ENCODE measurements at regions not wholly inside any gene's neighbourhood (a gene's known extent, or its start where the extent isn't known, plus 50 kb on each side); places are given as distances from the start of the nearest gene placed in this dataset.

- ChIA-PET CTCF (no interaction called here), POLR2A (no interaction called here)
- Histone ChIP-seq H3K79me2 (ENCODE audit: control insufficient read depth, insufficient read depth, low read length) (no peaks in the 10 kb centered on the region), H2AFZ (ENCODE audit: low read depth, low read length) (no peak overlapping the region), H3K4me1 (ENCODE audit: control insufficient read depth, extremely low read depth, insufficient read depth, low read length) (no peaks in the 10 kb centered on the region), H3K4me3 (replicated peaks in 1 of 3; ENCODE audit: insufficient read depth in 1 of 3, low read depth in 1 of 3, low read length in 3 of 3) (no peak overlapping the region), H4K20me1 (replicated peaks; ENCODE audit: control insufficient read depth, extremely low read depth, insufficient read depth, low read length) (no peaks in the 10 kb centered on the region), H3K9me3 (replicated peaks; ENCODE audit: control insufficient read depth, insufficient read depth, low read length) (no peaks in the 10 kb centered on the region), H3K4me2 (ENCODE audit: insufficient read depth, low read length) (no peak overlapping the region), H3K27ac (ENCODE audit: insufficient read depth, low read depth, low read length) (no peak overlapping the region), H3K9ac (replicated peaks; ENCODE audit: extremely low read depth, insufficient read depth, low read length) (no peak overlapping the region), H3K27me3 (ENCODE audit: control insufficient read depth in 2 of 2, insufficient read depth in 2 of 2, low read length in 2 of 2) (no peaks in the 10 kb centered on the region), H3K36me3 (ENCODE audit: control insufficient read depth in 2 of 2, extremely low read depth in 1 of 2, insufficient read depth in 2 of 2, low read length in 2 of 2) (no peaks in the 10 kb centered on the region), H3K9me1 (replicated peaks; ENCODE audit: control insufficient read depth, extremely low read depth, insufficient read depth, low read length) (no peaks in the 10 kb centered on the region)
- intact Hi-C loops (cut with micrococcal nuclease) (no loop called here), dilution Hi-C loops (cut with MboI; ENCODE audit: extremely low pct_ligation_motif_present, low sequenced_read_pairs) (no loop called here)
- FAIRE-seq (no peak), DNase-seq (ENCODE audit: low read depth, low spot score) (no peak)
- BruUV-seq (replicated peaks), result no TSS peak
- no peak for TF ChIP-seq POLR2AphosphoS5 (IDR thresholded peaks at IDR 0.05; ENCODE audit: insufficient read depth, low read depth, low read length)
- TF ChIP-seq GATA2 (IDR thresholded peaks at IDR 0.05; ENCODE audit: insufficient read depth, insufficient read length, low read depth, low read length), result no peak
- TF ChIP-seq CTCF (IDR thresholded peaks at IDR 0.05; ENCODE audit: extremely low read depth in 1 of 2, insufficient read depth in 1 of 2, low read depth in 1 of 2, low read length in 2 of 2), result no peak
- TF ChIP-seq FOS (IDR thresholded peaks at IDR 0.05; ENCODE audit: borderline replicate concordance, insufficient read depth, low read length), result no peak
- TF ChIP-seq MYC (IDR thresholded peaks at IDR 0.05; ENCODE audit: low read depth, low read length), result no peak
- TF ChIP-seq EZH2 (IDR thresholded peaks at IDR 0.05; ENCODE audit: borderline replicate concordance, low read depth, low read length, severe bottlenecking), result no peak
Observed at GRCh38 chr14:101623077-101623372, 61.7 kb downstream of the DIO3 start.

All from endothelial cell of umbilical vein (primary cell).